Endothelial cell of umbilical vein (primary cell): ENCODE measurements at regions not wholly inside any gene's neighbourhood (a gene's known extent, or its start where the extent isn't known, plus 50 kb on each side); places are given as distances from the start of the nearest gene placed in this dataset.

Experiments
- BruUV-seq: library from RNA; stranded (reverse); fragments of 400-500 nt; replicated peaks from 2 replicates; lab custom pipeline; 2021; lab: Mats Ljungman, UMichigan
- CTCF ChIA-PET: fragments of 300-600, 350-600 bp; sonication (Branson Sonifier 250); formaldehyde crosslinking; loops from one replicate; lab custom pipeline; 2021; ENCODE audit warnings: antibody characterized with exemption, inconsistent platforms; lab: Charles Lee
- POLR2A ChIA-PET: fragments of 300-600, 350-600 bp; sonication (Branson Sonifier 250); formaldehyde crosslinking; loops from one replicate; lab custom pipeline; 2021; ENCODE audit warnings: antibody characterized with exemption, inconsistent platforms; lab: Charles Lee
- DNase-seq: peaks from one replicate; pipeline ENCODE4 v3.0.0-alpha.2; 2011; ENCODE audit warnings: low read depth, low spot score
- FAIRE-seq: peaks from 2 replicates; lab custom pipeline; 2011; peaks lifted over from hg19 to GRCh38; lab: Jason Lieb, UNC
- H2AFZ ChIP-seq: 2 replicates; pipeline ENCODE4 v1.6.0; 2012; ENCODE audit warnings: low read depth, low read length, control low read depth, inconsistent platforms
- H3K27ac ChIP-seq: 2 replicates; pipeline ENCODE4 v1.5.1; 2011; ENCODE audit warnings: low read depth, mild to moderate bottlenecking, control low read depth, low read length, moderate library complexity; ENCODE audit not compliant: insufficient read depth
- H3K27me3 ChIP-seq, 2 experiments: 2 replicates each; pipeline versions ENCODE4 v1.6.0 to v1.6.1; 2011; ENCODE audit warnings: low read length in 2 of 2, mixed read lengths in 1 of 2; ENCODE audit not compliant: control insufficient read depth in 2 of 2, insufficient read depth in 2 of 2
- H3K36me3 ChIP-seq, 2 experiments: 2 replicates in 1 of 2; 3 replicates in 1 of 2; pipeline ENCODE4 v1.5.1; 2011; ENCODE audit warnings: low read length in 2 of 2, mild to moderate bottlenecking in 1 of 2, moderate library complexity in 1 of 2; ENCODE audit not compliant: control insufficient read depth in 2 of 2, insufficient read depth in 2 of 2; ENCODE audit errors: extremely low read depth in 1 of 2
- H3K4me1 ChIP-seq: 3 replicates; pipeline ENCODE4 v1.5.1; 2011; ENCODE audit warnings: mild to moderate bottlenecking, low read length; ENCODE audit not compliant: control insufficient read depth, insufficient read depth; ENCODE audit errors: extremely low read depth
- H3K4me2 ChIP-seq: 2 replicates; pipeline ENCODE4 v1.6.1; 2011; ENCODE audit warnings: low read length, control low read depth, mixed read lengths; ENCODE audit not compliant: insufficient read depth
- H3K4me3 ChIP-seq, 3 experiments: fragments of 200-600 bp in 1 of 3; sonication (generic), shearing (Covaris generic) in 1 of 3; replicated peaks in 1 of 3; 2 replicates each; pipeline ENCODE4 v1.5.1; 2011 to 2016; ENCODE audit warnings: control low read depth in 3 of 3, low read length in 3 of 3, mild to moderate bottlenecking in 2 of 3, inconsistent platforms in 1 of 3, low read depth in 1 of 3, moderate library complexity in 1 of 3; ENCODE audit not compliant: insufficient read depth in 1 of 3
- H3K79me2 ChIP-seq: 2 replicates; pipeline ENCODE4 v1.6.0; 2012; ENCODE audit warnings: low read length, inconsistent platforms; ENCODE audit not compliant: control insufficient read depth, insufficient read depth
- H3K9ac ChIP-seq: replicated peaks from 2 replicates; pipeline ENCODE3; 2011; ENCODE audit warnings: low read length, control low read depth; ENCODE audit not compliant: insufficient read depth; ENCODE audit errors: extremely low read depth
- H3K9me1 ChIP-seq: replicated peaks from 3 replicates; pipeline ENCODE4 v1.6.0; 2011; ENCODE audit warnings: mild to moderate bottlenecking, low read length; ENCODE audit not compliant: control insufficient read depth, insufficient read depth; ENCODE audit errors: extremely low read depth
- H3K9me3 ChIP-seq: replicated peaks from 2 replicates; pipeline ENCODE4 v1.5.1; 2012; ENCODE audit warnings: low read length, inconsistent platforms; ENCODE audit not compliant: control insufficient read depth, insufficient read depth
- H4K20me1 ChIP-seq: replicated peaks from 2 replicates; pipeline ENCODE3; 2011; ENCODE audit warnings: mild to moderate bottlenecking, low read length; ENCODE audit not compliant: control insufficient read depth, insufficient read depth; ENCODE audit errors: extremely low read depth
- EZH2 ChIP-seq: IDR thresholded peaks from 2 replicates; pipeline ENCODE4 v1.6.1; 2012; ENCODE audit warnings: borderline replicate concordance, low read depth, mild to moderate bottlenecking, moderate library complexity, low read length, inconsistent platforms; ENCODE audit not compliant: severe bottlenecking
- GATA2 ChIP-seq: IDR thresholded peaks from 2 replicates; pipeline ENCODE4 v1.7.0; 2011; ENCODE audit warnings: low read depth, mild to moderate bottlenecking, moderate library complexity, mixed read lengths, low read length; ENCODE audit not compliant: insufficient read length, insufficient read depth
- JUN ChIP-seq: IDR thresholded peaks from 2 replicates; pipeline ENCODE4 v1.6.1; 2011; ENCODE audit warnings: borderline replicate concordance, low read depth; ENCODE audit not compliant: insufficient read length, insufficient read depth
- MYC ChIP-seq: IDR thresholded peaks from one replicate; pipeline ENCODE4 v1.6.1; 2011; ENCODE audit warnings: mild to moderate bottlenecking, low read depth, low read length
- POLR2A ChIP-seq: IDR thresholded peaks from 2 replicates; pipeline ENCODE4 v1.6.1; 2012; ENCODE audit warnings: low read depth, mild to moderate bottlenecking, control low read depth, low read length
- dilution Hi-C: fragments of 300-500 bp; cut with MboI; formaldehyde crosslinking; loops from one replicate; pipeline ENCODE4 v1.15.0; 2019; ENCODE audit warnings: low sequenced_read_pairs; ENCODE audit not compliant: extremely low pct_ligation_motif_present
- intact Hi-C: fragments of 100-400 bp; cut with micrococcal nuclease; formaldehyde crosslinking; loops from one replicate; pipeline ENCODE4 v1.10.0; 2022
- TF ChIP-seq, protein P1 (sequence below), 2 donors: IDR thresholded peaks; 1 replicate in 1 of 2; 2 replicates in 1 of 2; pipeline ENCODE4 v1.5.1; 2011; ENCODE audit warnings: low read length in 2 of 2, mild to moderate bottlenecking in 2 of 2, moderate library complexity in 2 of 2, control low read depth in 1 of 2, inconsistent platforms in 1 of 2, low read depth in 1 of 2; ENCODE audit not compliant: insufficient read depth in 1 of 2; ENCODE audit errors: extremely low read depth in 1 of 2
- TF ChIP-seq, protein P2 (sequence below): IDR thresholded peaks from 2 replicates; pipeline ENCODE4 v1.6.1; 2011; ENCODE audit not compliant: insufficient read depth, insufficient read length

DNA sequence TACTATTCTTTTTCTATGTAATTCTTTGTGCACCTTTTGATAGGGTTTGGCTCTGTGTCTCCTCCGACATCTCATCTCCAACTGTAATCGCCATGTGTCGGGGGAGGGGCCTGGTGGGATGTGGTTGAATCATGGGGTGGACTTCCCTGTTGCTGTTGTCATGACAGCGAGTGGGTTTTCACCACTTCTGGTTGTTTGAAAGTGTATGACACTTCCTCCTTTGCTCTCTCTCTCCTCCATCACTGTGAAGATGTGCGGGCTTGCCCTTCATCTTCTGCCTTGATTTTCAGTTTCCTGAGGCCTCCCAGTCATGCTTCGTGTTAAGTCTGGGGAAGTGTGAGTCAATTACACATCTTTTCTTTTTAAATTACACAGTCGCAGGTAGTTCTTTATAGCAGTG is 225.8 kb upstream of the DPPA4 start:
- dilution Hi-C loops = no loop called here
- POLR2A ChIA-PET = no interaction called here
- no peaks in the 10 kb centered on the region for H3K4me1 ChIP-seq
- no peaks in the 10 kb centered on the region for H3K36me3 ChIP-seq
- H3K79me2 ChIP-seq = no peaks in the 10 kb centered on the region
- CTCF ChIA-PET = no interaction called here
- H3K4me2 ChIP-seq = no peak overlapping the region
- no peak for DNase-seq
- TF ChIP-seq, protein P1, sequence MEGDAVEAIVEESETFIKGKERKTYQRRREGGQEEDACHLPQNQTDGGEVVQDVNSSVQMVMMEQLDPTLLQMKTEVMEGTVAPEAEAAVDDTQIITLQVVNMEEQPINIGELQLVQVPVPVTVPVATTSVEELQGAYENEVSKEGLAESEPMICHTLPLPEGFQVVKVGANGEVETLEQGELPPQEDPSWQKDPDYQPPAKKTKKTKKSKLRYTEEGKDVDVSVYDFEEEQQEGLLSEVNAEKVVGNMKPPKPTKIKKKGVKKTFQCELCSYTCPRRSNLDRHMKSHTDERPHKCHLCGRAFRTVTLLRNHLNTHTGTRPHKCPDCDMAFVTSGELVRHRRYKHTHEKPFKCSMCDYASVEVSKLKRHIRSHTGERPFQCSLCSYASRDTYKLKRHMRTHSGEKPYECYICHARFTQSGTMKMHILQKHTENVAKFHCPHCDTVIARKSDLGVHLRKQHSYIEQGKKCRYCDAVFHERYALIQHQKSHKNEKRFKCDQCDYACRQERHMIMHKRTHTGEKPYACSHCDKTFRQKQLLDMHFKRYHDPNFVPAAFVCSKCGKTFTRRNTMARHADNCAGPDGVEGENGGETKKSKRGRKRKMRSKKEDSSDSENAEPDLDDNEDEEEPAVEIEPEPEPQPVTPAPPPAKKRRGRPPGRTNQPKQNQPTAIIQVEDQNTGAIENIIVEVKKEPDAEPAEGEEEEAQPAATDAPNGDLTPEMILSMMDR (IDR thresholded peaks at IDR 0.05; ENCODE audit: extremely low read depth in 1 of 2, insufficient read depth in 1 of 2, low read depth in 1 of 2, low read length in 2 of 2) = no peak
- TF ChIP-seq POLR2A (no peak), JUN (no peak), EZH2 (no peak), MYC (no peak), GATA2 (no peak)
- TF ChIP-seq, protein P2, sequence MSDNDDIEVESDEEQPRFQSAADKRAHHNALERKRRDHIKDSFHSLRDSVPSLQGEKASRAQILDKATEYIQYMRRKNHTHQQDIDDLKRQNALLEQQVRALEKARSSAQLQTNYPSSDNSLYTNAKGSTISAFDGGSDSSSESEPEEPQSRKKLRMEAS = no peak
- no peak overlapping the region for H2AFZ ChIP-seq
- H3K9me1 ChIP-seq = no peaks in the 10 kb centered on the region
- intact Hi-C loops = no loop called here
- no peak for FAIRE-seq
- no TSS peak for BruUV-seq
- H3K9me3 ChIP-seq = no peaks in the 10 kb centered on the region
- H3K27me3 ChIP-seq = no peaks in the 10 kb centered on the region
- H4K20me1 ChIP-seq = no peaks in the 10 kb centered on the region
- H3K9ac ChIP-seq = no peak overlapping the region
- H3K27ac ChIP-seq = no peak overlapping the region
- no peak overlapping the region for H3K4me3 ChIP-seq
